K562 (cell line): ENCODE measurements at regions not wholly inside any gene's neighbourhood (a gene's known extent, or its start where the extent isn't known, plus 50 kb on each side); places are given as distances from the start of the nearest gene placed in this dataset.

Experiments
- CTBP1 ChIP-seq: fragments of 450-650 bp; IDR thresholded peaks from 2 replicates; pipeline ENCODE4 v1.6.1; 2016; ENCODE audit warnings: borderline replicate concordance
- CTCF ChIP-seq, 3 experiments: IDR thresholded peaks in 2 of 3; conservative IDR thresholded peaks in 1 of 3; 2 replicates each; pipeline ENCODE4 v1.5.1; 2011 to 2012; ENCODE audit warnings: low read length in 3 of 3, mild to moderate bottlenecking in 3 of 3, control low read depth in 2 of 3, improper control_type of control experiment in 1 of 3, inconsistent platforms in 1 of 3, low read depth in 1 of 3, mixed read lengths in 1 of 3, moderate library complexity in 1 of 3; ENCODE audit not compliant: insufficient read depth in 2 of 3
- RCOR1 ChIP-seq, 2 experiments: IDR thresholded peaks; 2 replicates each; pipeline ENCODE4 v1.6.1; 2012; ENCODE audit warnings: low read depth in 2 of 2, low read length in 2 of 2, borderline replicate concordance in 1 of 2, improper control_type of control experiment in 1 of 2
- SRF ChIP-seq, 2 experiments: fragments of 250-450, 450-650 bp in 1 of 2; sonication (Bioruptor Pico) in 1 of 2; sonication (generic) in 1 of 2; formaldehyde crosslinking; IDR thresholded peaks; 2 replicates each; pipeline versions ENCODE4 v1.5.0 to v1.5.1; 2020 to 2022; ENCODE audit warnings: mild to moderate bottlenecking in 1 of 2, missing genetic modification reagents in 1 of 2
- ZNF311 ChIP-seq: fragments of 250-450 bp; sonication (Bioruptor Pico); IDR thresholded peaks from 2 replicates; pipeline ENCODE4 v1.4.0; 2020; ENCODE audit warnings: mild to moderate bottlenecking, moderate library complexity

GRCh38 chrX:109795682-109796081, 62.6 kb upstream of the ACSL4 start:
- TF ChIP-seq CTCF (IDR thresholded peaks at IDR 0.05 in 2 of 3, conservative IDR thresholded peaks at IDR 0.05 in 1 of 3; ENCODE audit: insufficient read depth in 2 of 3, low read depth in 1 of 3, low read length in 3 of 3) (no peak), RCOR1 (IDR thresholded peaks at IDR 0.05; ENCODE audit: borderline replicate concordance in 1 of 2, low read depth in 2 of 2, low read length in 2 of 2) (no peak), ZNF311 (CRISPR knock-in tag) (no peak), CTBP1 (no peak), SRF (CRISPR knock-in tag; IDR thresholded peaks at IDR 0.05) (no peak)
